OCI-LY1 (cell line): ENCODE measurements at regions not wholly inside any gene's neighbourhood (a gene's known extent, or its start where the extent isn't known, plus 50 kb on each side); places are given as distances from the start of the nearest gene placed in this dataset.
"Not testable (repeated sequence)": the region's sequence is repeated elsewhere in the genome, so short reads cannot be mapped to it uniquely, and the experiment has no call there.

Source experiments
- EZH2 ChIP-seq: fragments of 200-600 bp; sonication (generic), shearing (Covaris generic); IDR thresholded peaks from 2 replicates; pipeline ENCODE4 v1.8.0; 2017; ENCODE audit warnings: borderline replicate concordance, mixed run types, mild to moderate bottlenecking, antibody characterized with exemption, low read length, moderate library complexity, mixed read lengths
- TF ChIP-seq, protein P1 (sequence below): fragments of 200-600 bp; sonication (generic), shearing (Covaris generic); IDR thresholded peaks from 2 replicates; pipeline ENCODE4 v1.5.1; 2017; ENCODE audit warnings: mild to moderate bottlenecking, antibody characterized with exemption, low read length, moderate library complexity, mixed read lengths

- TF ChIP-seq, protein P1, sequence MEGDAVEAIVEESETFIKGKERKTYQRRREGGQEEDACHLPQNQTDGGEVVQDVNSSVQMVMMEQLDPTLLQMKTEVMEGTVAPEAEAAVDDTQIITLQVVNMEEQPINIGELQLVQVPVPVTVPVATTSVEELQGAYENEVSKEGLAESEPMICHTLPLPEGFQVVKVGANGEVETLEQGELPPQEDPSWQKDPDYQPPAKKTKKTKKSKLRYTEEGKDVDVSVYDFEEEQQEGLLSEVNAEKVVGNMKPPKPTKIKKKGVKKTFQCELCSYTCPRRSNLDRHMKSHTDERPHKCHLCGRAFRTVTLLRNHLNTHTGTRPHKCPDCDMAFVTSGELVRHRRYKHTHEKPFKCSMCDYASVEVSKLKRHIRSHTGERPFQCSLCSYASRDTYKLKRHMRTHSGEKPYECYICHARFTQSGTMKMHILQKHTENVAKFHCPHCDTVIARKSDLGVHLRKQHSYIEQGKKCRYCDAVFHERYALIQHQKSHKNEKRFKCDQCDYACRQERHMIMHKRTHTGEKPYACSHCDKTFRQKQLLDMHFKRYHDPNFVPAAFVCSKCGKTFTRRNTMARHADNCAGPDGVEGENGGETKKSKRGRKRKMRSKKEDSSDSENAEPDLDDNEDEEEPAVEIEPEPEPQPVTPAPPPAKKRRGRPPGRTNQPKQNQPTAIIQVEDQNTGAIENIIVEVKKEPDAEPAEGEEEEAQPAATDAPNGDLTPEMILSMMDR: not testable (repeated sequence)
- TF ChIP-seq EZH2: not testable (repeated sequence)
These were observed 62.5 kb upstream of the CDC42EP3 start for GRCh38 chr2:37733955-37734354.
